ENCODE measurements at regions not wholly inside any gene's neighbourhood (a gene's known extent, or its start where the extent isn't known, plus 50 kb on each side); places are given as distances from the start of the nearest gene placed in this dataset.

- Histone ChIP-seq H4K20me1 (replicated peaks; ENCODE audit: control insufficient read depth, extremely low read depth, insufficient read depth, low read length) (no peaks in the 10 kb centered on the region), H2AFZ (ENCODE audit: low read depth, low read length) (no peak overlapping the region), H3K27me3 (ENCODE audit: control insufficient read depth in 2 of 2, insufficient read depth in 2 of 2, low read length in 2 of 2) (peaks cover 0 to 1% of the 10 kb centered on the region in 2 experiments), H3K36me3 (ENCODE audit: control insufficient read depth in 2 of 2, extremely low read depth in 1 of 2, insufficient read depth in 2 of 2, low read length in 2 of 2) (no peaks in the 10 kb centered on the region), H3K9ac (replicated peaks; ENCODE audit: extremely low read depth, insufficient read depth, low read length) (no peak overlapping the region), H3K27ac (ENCODE audit: insufficient read depth, low read depth, low read length) (no peak overlapping the region), H3K4me2 (ENCODE audit: insufficient read depth, low read length) (no peak overlapping the region), H3K79me2 (ENCODE audit: control insufficient read depth, insufficient read depth, low read length) (no peaks in the 10 kb centered on the region), H3K9me1 (replicated peaks; ENCODE audit: control insufficient read depth, extremely low read depth, insufficient read depth, low read length) (no peaks in the 10 kb centered on the region), H3K9me3 (replicated peaks; ENCODE audit: control insufficient read depth, insufficient read depth, low read length) (no peaks in the 10 kb centered on the region), H3K4me3 (replicated peaks in 1 of 3; ENCODE audit: insufficient read depth in 1 of 3, low read depth in 1 of 3, low read length in 3 of 3) (no peak overlapping the region), H3K4me1 (ENCODE audit: control insufficient read depth, extremely low read depth, insufficient read depth, low read length) (no peaks in the 10 kb centered on the region)
- dilution Hi-C loops (cut with MboI; ENCODE audit: extremely low pct_ligation_motif_present, low sequenced_read_pairs): no loop called here
- POLR2A ChIA-PET: no interaction called here
- intact Hi-C loops (cut with micrococcal nuclease): no loop called here
- TF ChIP-seq POLR2A (IDR thresholded peaks at IDR 0.05; ENCODE audit: low read depth, low read length) (no peak), MYC (IDR thresholded peaks at IDR 0.05; ENCODE audit: low read depth, low read length) (no peak), JUN (IDR thresholded peaks at IDR 0.05; ENCODE audit: borderline replicate concordance, insufficient read depth, insufficient read length, low read depth) (no peak), GATA2 (IDR thresholded peaks at IDR 0.05; ENCODE audit: insufficient read depth, insufficient read length, low read depth, low read length) (no peak), MAX (IDR thresholded peaks at IDR 0.05; ENCODE audit: insufficient read depth, insufficient read length) (no peak), POLR2AphosphoS5 (IDR thresholded peaks at IDR 0.05; ENCODE audit: insufficient read depth, low read depth, low read length) (no peak), FOS (IDR thresholded peaks at IDR 0.05; ENCODE audit: borderline replicate concordance, insufficient read depth, low read length) (no peak), EZH2 (IDR thresholded peaks at IDR 0.05; ENCODE audit: borderline replicate concordance, low read depth, low read length, severe bottlenecking) (no peak)
- TF ChIP-seq, protein P1, sequence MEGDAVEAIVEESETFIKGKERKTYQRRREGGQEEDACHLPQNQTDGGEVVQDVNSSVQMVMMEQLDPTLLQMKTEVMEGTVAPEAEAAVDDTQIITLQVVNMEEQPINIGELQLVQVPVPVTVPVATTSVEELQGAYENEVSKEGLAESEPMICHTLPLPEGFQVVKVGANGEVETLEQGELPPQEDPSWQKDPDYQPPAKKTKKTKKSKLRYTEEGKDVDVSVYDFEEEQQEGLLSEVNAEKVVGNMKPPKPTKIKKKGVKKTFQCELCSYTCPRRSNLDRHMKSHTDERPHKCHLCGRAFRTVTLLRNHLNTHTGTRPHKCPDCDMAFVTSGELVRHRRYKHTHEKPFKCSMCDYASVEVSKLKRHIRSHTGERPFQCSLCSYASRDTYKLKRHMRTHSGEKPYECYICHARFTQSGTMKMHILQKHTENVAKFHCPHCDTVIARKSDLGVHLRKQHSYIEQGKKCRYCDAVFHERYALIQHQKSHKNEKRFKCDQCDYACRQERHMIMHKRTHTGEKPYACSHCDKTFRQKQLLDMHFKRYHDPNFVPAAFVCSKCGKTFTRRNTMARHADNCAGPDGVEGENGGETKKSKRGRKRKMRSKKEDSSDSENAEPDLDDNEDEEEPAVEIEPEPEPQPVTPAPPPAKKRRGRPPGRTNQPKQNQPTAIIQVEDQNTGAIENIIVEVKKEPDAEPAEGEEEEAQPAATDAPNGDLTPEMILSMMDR (IDR thresholded peaks at IDR 0.05; ENCODE audit: extremely low read depth in 1 of 2, insufficient read depth in 1 of 2, low read depth in 1 of 2, low read length in 2 of 2): no peak
- CTCF ChIA-PET: interaction anchor here (0.9 kb wide), 1 partner anchor 160 kb away, joined by 3 read pairs; no protein-coding TSS in a partner anchor
- no peak for DNase-seq (ENCODE audit: low read depth, low spot score)
- no TSS peak for BruUV-seq (replicated peaks)
- FAIRE-seq: no peak
These were observed 182.8 kb downstream of the RBM43 start for GRCh38 chr2:151078889-151079288.

Data from endothelial cell of umbilical vein (primary cell).